ENCODE measurements at regions not wholly inside any gene's neighbourhood (a gene's known extent, or its start where the extent isn't known, plus 50 kb on each side); places are given as distances from the start of the nearest gene placed in this dataset.
"Not testable (repeated sequence)": the region's sequence is repeated elsewhere in the genome, so short reads cannot be mapped to it uniquely, and the experiment has no call there.

GRCh38 chr19:34041925-34042521 lies 130.3 kb upstream of the LSM14A start:
- peak in 1 of 2 experiments; percentile 18 for DNase-seq

DNA sequence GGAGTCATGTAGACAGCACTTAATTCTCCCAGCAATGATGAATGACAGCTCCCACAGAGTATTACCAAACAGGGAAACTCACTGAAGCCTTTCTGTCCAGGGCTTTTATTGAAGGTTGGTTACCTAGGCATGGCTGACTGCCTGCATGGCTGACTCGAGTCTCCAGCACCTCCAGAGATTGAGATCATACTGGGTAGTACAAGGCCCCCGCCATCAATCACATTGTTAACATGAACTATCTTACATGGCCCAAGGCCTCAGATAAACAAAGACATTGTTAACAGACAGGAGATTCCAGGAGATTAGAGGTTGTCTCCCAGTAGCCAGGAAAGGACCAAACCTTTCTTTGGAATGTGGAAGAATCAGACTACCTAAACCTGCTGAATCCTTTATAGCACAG lies 128.3 kb upstream of the LSM14A start:
- no peak for DNase-seq

- no peak for DNase-seq
Observed at GRCh38 chr19:34049944-34050343, 122.4 kb upstream of the LSM14A start.

DNA sequence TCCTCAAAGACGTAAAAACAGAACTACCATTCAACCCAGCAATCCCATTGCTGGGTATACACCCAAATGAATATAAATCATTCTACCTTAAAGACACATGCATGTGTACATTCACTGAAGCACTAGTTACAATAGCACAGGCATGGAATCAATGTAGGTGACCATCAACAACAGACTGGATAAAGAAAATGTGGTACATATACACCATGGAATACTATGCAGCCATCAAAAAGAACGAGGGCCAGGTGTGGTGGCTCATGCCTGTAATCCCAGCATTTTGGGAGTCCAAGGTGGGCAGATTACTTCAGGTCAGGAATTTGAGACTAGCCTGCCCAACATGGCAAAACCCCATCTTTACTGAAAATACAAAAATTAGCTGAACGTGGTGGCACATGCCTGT lies 121.9 kb upstream of the LSM14A start:
- not testable (repeated sequence) for DNase-seq

GRCh38 chr19:34051255-34051654 lies 121.0 kb upstream of the LSM14A start:
- DNase-seq, result no peak

- no peak for DNase-seq
Observed at GRCh38 chr19:34057155-34057554, 115.1 kb upstream of the LSM14A start.

DNA sequence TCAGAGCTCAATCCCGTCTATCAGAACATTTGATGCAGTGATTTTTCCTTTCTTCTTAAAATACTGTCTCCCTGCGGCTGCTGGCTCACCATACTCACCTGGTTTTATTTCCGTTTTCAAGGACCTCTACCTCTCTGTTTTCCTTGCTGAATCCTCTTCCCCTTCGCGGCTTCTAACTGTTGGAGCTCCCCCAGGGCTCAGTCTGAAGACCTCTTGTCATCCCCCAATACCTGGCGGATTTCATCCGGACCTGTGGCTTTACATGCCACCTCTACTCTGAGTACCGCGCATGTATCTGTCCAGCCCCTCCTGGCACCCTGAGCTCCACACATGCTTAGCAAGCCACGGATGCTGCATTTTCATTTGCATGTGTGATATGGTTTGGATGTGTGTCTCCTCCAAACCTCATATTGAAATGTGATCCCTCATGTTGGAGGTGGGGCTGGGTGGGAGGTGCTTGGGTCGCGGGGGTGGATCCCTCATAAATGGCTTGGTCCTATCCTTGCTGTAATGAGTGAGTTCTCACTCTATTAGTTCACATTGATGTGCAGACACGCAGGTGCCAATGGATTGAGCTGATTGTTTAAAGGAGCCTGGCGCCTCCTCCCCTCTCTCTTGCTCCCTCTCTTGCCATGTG lies 106.2 kb upstream of the LSM14A start:
- no peak for DNase-seq

DNA sequence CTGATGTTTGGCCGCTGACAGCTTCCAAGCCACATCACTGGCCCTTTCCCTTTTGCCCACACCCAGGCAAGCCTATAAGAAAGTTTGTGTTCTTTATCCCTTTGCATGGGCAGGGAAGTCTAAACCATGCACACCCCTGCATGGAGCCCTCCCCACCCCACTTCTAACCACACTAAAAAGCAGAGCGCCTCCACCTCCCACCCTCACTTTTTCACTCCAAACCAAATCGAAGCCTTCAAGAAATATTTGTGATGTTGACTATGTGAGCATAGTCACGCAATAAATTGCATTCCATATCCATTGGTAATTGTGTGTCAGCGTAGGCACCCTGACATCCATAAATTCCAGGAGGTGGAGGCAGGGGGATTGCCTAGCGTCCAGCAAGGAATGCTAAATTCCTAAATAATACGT lies 104.4 kb upstream of the LSM14A start:
- no peak for DNase-seq

DNA sequence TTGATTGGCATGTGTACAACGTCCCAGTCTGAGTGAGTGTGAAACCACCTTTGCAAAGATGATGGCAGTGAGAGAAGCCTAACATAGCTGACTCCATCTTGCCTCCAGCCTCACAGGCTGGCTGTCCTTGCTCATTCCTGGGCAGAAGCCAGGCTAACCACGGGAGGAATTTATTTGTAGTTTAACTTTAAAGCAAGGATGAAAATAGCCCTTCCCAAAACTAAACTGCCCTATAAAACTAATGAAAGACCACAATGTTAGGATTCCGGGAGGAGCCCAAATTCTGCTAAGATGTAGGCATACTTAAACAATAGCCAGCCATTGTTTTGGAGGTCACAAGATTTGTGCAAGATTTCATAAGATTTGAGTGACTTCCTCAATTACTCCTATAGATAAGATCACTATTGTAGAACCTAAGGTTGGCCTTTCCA lies 96.6 kb upstream of the LSM14A start:
- no peak for DNase-seq

GRCh38 chr19:34082289-34083077 lies 89.8 kb upstream of the LSM14A start:
- DNase-seq, result no peak

- DNase-seq, result no peak
Observed at GRCh38 chr19:34084396-34085145, 87.7 kb upstream of the LSM14A start.

DNA sequence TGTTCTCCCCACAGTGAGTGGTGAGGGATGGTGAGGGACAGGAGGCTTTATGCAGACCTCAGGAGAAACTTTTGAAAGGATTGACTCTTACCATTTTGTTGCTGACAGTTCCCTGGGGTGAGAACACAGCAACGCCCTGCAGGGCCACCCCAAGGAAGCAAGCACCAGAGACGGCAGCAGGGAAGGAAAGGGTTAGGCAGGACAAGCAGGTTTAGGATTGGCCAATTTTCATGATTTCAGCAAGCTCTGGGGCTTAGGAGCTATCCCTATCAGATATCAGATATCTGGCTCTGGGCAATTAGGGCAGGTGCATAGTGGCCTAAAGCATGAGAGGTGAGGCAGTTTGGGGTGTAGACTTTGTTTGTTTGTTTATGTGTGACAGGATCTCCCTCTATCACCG lies 87.0 kb upstream of the LSM14A start:
- no peak for DNase-seq

DNA sequence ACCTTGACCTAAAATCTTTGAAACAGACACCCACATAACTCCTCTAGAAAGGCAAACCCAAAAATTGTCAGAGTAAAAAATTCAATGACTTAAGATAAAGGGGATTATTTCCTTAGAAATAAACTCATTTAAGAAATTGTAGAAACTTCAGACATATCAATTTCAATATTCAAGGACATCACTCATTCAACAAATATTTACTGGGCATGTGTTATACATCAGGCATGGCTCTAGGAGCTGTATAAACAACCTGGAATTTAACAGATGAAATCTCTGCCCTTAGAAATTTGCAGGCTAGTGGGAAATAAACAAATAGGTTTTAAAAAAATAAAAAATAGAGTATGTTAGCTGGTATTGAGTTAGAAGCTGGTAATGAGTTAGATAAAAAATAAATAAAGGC lies 84.0 kb upstream of the LSM14A start:
- DNase-seq, result no peak

DNA sequence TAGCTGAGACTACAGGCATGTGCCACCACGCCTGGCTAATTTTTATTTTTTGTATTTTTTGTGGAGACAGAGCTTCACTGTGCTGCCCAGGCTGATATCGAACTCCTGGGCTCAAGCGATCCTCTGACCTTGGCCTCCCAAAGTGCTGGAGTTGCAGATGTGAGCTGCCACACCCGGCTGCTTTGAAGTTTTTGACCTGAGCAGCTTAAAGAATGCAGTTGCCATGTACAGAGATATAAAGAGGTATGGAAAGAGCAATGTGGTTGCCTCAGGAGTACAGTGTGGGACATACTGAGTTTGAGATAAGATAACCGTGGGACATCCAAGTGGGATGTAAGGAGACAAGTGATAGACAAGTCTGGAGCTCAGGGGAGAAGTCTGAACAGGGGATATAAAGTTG lies 82.7 kb upstream of the LSM14A start:
- no peak for DNase-seq

- DNase-seq, result no peak
Observed at GRCh38 chr19:34094960-34095359, 77.3 kb upstream of the LSM14A start.

DNA sequence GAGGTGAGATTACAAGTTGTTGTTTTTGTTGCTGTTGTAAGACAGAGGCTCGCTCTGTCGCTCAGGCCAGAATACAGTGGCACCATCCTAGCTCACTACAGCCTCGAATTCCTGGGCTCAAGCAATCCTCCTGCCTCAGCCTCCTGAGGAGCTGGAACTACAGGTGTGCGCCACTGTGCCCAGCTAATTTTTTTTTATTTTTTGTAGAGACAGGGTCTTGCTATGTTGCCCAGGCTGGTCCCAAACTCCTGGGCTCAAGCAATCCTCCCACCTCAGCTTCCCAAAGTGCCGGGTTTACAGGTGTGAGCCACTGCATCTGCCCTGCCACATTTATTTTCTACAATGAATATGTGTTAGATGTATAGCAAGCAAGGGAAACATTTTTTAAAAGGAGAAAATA lies 76.9 kb upstream of the LSM14A start:
- DNase-seq, result not testable (repeated sequence)

- peak in 1 of 2 experiments; percentile 58 for DNase-seq
Observed at GRCh38 chr19:34096020-34096915, 76.0 kb upstream of the LSM14A start.

DNA sequence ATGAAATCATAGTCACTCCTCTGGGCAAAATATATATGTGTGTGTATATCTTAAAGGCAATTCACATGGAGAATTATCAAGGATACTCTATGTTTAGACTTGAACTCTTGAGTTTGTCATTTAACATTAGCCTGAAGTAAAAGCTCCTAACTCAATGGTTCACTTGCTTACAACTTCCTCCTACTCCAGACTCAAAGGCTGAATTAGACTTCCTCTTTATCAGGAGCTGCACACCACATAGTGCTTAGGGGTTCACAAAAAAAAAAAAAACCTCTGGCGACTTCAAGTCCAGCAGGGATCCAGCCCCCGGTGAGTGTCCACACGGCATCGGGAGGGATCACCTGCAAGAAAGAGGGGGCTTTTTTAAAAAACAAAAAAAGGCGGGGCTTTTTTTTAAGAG lies 68.2 kb upstream of the LSM14A start:
- DNase-seq, result no peak

DNA sequence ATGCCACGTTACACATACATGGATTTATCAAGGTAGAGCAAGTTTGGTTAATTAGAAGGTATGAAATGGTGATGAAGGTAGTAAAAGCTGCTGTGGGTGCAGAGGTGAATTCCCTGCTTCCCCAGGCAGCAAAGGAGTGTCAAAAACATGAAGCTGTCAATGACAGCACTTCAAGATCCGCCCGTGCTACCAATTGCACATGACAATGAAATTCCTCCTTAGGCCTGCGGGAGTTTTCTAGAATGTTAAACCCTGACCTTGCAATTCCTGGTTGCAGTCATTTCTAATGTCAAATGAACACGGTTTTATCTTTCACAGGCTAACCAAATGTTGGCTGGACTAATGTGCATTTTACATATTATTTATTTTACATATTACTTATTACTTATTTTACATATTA lies 67.7 kb upstream of the LSM14A start:
- no peak for DNase-seq

GRCh38 chr19:34109596-34109995 lies 62.7 kb upstream of the LSM14A start:
- DNase-seq, result no peak

GRCh38 chr19:34118879-34119748 lies 53.2 kb upstream of the LSM14A start:
- DNase-seq, result no peak

Data from SW 1271 (cell line).